ENCODE measurements at regions not wholly inside any gene's neighbourhood (a gene's known extent, or its start where the extent isn't known, plus 50 kb on each side); places are given as distances from the start of the nearest gene placed in this dataset.
A peak's percentile ranks its signal among the peaks of the same experiment; 100 is the strongest.

GRCh38 chr2:181764095-181764963, 84.0 kb upstream of the NEUROD1 start:
- H3K4me3 ChIP-seq (replicated peaks; ENCODE audit: low read depth, low read length): no peak overlapping the region
- DNase-seq (ENCODE audit: low read depth): no peak
- TF ChIP-seq CTCF (IDR thresholded peaks at IDR 0.05; ENCODE audit: low read length, missing control alignments): no peak

GRCh38 chr2:181766129-181766528, 85.8 kb upstream of the NEUROD1 start:
- TF ChIP-seq CTCF (IDR thresholded peaks at IDR 0.05; ENCODE audit: low read length, missing control alignments): no peak
- no peak overlapping the region for H3K4me3 ChIP-seq (replicated peaks; ENCODE audit: low read depth, low read length)
- no peak for DNase-seq (ENCODE audit: low read depth)

GRCh38 chr2:181770150-181770549, 89.8 kb upstream of the NEUROD1 start:
- peak; percentile 54 for DNase-seq (ENCODE audit: low read depth)

GRCh38 chr2:181771356-181771755, 91.0 kb upstream of the NEUROD1 start:
- H3K4me3 ChIP-seq (replicated peaks; ENCODE audit: low read depth, low read length): no peak overlapping the region
- DNase-seq (ENCODE audit: low read depth): no peak
- TF ChIP-seq CTCF (IDR thresholded peaks at IDR 0.05; ENCODE audit: low read length, missing control alignments): no peak

More at GRCh38 chr2:181770150-181770549, 89.8 kb upstream of the NEUROD1 start:
- no peak for TF ChIP-seq CTCF (IDR thresholded peaks at IDR 0.05; ENCODE audit: low read length, missing control alignments)
- H3K4me3 ChIP-seq (replicated peaks; ENCODE audit: low read depth, low read length): no peak overlapping the region

- no peak overlapping the region for H3K4me3 ChIP-seq (replicated peaks; ENCODE audit: low read depth, low read length)
- DNase-seq (ENCODE audit: low read depth): no peak
- TF ChIP-seq CTCF (IDR thresholded peaks at IDR 0.05; ENCODE audit: low read length, missing control alignments): no peak
Observed at GRCh38 chr2:181772334-181772733, 92.0 kb upstream of the NEUROD1 start.

- H3K4me3 ChIP-seq (replicated peaks; ENCODE audit: low read depth, low read length): no peak overlapping the region
- TF ChIP-seq CTCF (IDR thresholded peaks at IDR 0.05; ENCODE audit: low read length, missing control alignments): no peak
- DNase-seq (ENCODE audit: low read depth): no peak
Observed at GRCh38 chr2:181772777-181773176, 92.5 kb upstream of the NEUROD1 start.

- peak; percentile 51 for DNase-seq (ENCODE audit: low read depth)
- no peak overlapping the region for H3K4me3 ChIP-seq (replicated peaks; ENCODE audit: low read depth, low read length)
- no peak for TF ChIP-seq CTCF (IDR thresholded peaks at IDR 0.05; ENCODE audit: low read length, missing control alignments)
Observed at GRCh38 chr2:181774685-181775084, 94.4 kb upstream of the NEUROD1 start.

Measured in fibroblast of pulmonary artery (primary cell).